ENCODE measurements at regions not wholly inside any gene's neighbourhood (a gene's known extent, or its start where the extent isn't known, plus 50 kb on each side); places are given as distances from the start of the nearest gene placed in this dataset.
A peak's percentile ranks its signal among the peaks of the same experiment; 100 is the strongest.

DNA sequence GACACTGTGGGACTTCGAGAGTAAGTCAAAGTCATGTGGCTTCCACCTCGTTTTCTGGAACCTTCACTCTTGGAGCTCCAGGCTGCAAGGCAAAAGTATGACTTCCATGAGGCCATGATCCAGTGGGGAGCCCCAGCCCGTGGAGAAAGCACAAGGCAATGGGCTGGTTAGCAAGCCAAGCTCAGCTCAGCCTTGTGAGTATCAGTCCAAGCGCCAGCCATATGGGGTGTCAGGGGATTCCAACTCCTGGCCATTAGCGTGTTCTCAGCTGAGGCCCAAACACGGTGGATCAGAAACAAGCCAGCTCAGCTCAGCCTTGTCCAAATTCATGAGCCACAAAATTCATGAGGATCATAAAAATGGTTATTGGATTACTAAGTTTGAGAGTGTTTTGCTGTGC lies 261.0 kb downstream of the RHOU start:
- no peak for DNase-seq
- 94% methylated on average over 6 of the region's 6 CpGs for WGBS

DNA sequence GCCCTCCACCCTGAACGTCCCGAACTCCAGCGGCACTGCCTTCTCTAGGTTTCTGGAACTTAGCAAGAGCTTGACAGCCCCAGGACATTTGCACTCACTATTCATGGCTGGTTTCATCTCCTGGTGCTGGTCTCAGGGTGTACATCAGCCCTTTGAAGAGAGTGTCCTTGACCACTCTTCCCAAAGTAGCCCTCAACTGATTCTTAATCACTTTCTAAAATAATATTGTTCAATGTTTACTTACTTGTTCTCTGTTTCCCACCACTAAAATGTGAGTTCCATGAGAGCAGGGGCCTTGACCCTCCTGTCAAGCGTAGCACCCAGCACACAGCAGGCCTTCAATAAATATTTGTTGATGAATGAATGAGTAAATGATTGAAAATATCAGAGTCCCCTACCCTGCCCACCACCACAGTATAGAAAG lies 262.5 kb downstream of the RHOU start:
- no peaks in the 10 kb centered on the region for H3K9me3 ChIP-seq (ENCODE audit: control insufficient read depth, low read length)
- DNase-seq, result no peak
- no peak overlapping the region for H3K18ac ChIP-seq (ENCODE audit: low read depth in 1 of 2, low read length in 2 of 2)
- no peak overlapping the region for H4K91ac ChIP-seq (ENCODE audit: low read length)
- no peak overlapping the region for H3K4ac ChIP-seq (ENCODE audit: low read depth in 1 of 2, low read length in 2 of 2)
- H3K9ac ChIP-seq (ENCODE audit: low read length), result no peak overlapping the region
- no peak overlapping the region for H3K14ac ChIP-seq (ENCODE audit: low read length in 2 of 2)
- no peak overlapping the region for H4K8ac ChIP-seq (ENCODE audit: low read length)
- H3K36me3 ChIP-seq (ENCODE audit: control insufficient read depth in 1 of 2, insufficient read depth in 2 of 2, low read depth in 1 of 2, low read length in 2 of 2), result no peaks in the 10 kb centered on the region
- H3K27ac ChIP-seq (ENCODE audit: low read length, poor library complexity, severe bottlenecking), result no peak overlapping the region
- no peaks in the 10 kb centered on the region for H3K4me1 ChIP-seq (ENCODE audit: control insufficient read depth, insufficient read depth, low read depth, low read length)
- H3K27me3 ChIP-seq (ENCODE audit: control insufficient read depth in 1 of 2, insufficient read depth in 1 of 2, low read length in 2 of 2), result no peaks in the 10 kb centered on the region
- H3K4me2 ChIP-seq (ENCODE audit: low read length, poor library complexity, severe bottlenecking), result no peak overlapping the region
- H2BK5ac ChIP-seq (ENCODE audit: low read depth, low read length, poor library complexity, severe bottlenecking), result no peak overlapping the region
- no peak overlapping the region for H3K23ac ChIP-seq (ENCODE audit: low read length in 2 of 2)
- no peak overlapping the region for H2BK120ac ChIP-seq (ENCODE audit: low read depth, low read length)
- H2AFZ ChIP-seq (ENCODE audit: low read depth, low read length), result no peak overlapping the region
- H2BK15ac ChIP-seq (ENCODE audit: low read depth, poor library complexity, severe bottlenecking), result no peak overlapping the region
- H2AK5ac ChIP-seq (ENCODE audit: low read length, severe bottlenecking), result no peak overlapping the region
- no peak overlapping the region for H2BK12ac ChIP-seq (ENCODE audit: low read length in 2 of 2)
- 99% methylated on average over 3 of the region's 4 CpGs for WGBS
- no peak overlapping the region for H3K4me3 ChIP-seq (ENCODE audit: insufficient read depth in 1 of 2, low read depth in 1 of 2, low read length in 2 of 2)
- H3K79me1 ChIP-seq (replicated peaks; ENCODE audit: low read length, poor library complexity, severe bottlenecking), result no peaks in the 10 kb centered on the region

More for the DNA sequence above, 261.0 kb downstream of the RHOU start:
- Histone ChIP-seq H4K91ac (ENCODE audit: low read length) (no peak overlapping the region), H3K9ac (ENCODE audit: low read length) (no peak overlapping the region), H3K4me1 (ENCODE audit: control insufficient read depth, insufficient read depth, low read depth, low read length) (no peaks in the 10 kb centered on the region), H3K4ac (ENCODE audit: low read depth in 1 of 2, low read length in 2 of 2) (no peak overlapping the region), H4K8ac (ENCODE audit: low read length) (no peak overlapping the region), H3K27ac (ENCODE audit: low read length, poor library complexity, severe bottlenecking) (no peak overlapping the region), H3K23ac (ENCODE audit: low read length in 2 of 2) (no peak overlapping the region), H2AK5ac (ENCODE audit: low read length, severe bottlenecking) (no peak overlapping the region), H2BK15ac (ENCODE audit: low read depth, poor library complexity, severe bottlenecking) (no peak overlapping the region), H3K14ac (ENCODE audit: low read length in 2 of 2) (peak overlapping the region in 1 of 2 experiments; percentile 70), H3K4me3 (ENCODE audit: insufficient read depth in 1 of 2, low read depth in 1 of 2, low read length in 2 of 2) (no peak overlapping the region), H3K79me1 (replicated peaks; ENCODE audit: low read length, poor library complexity, severe bottlenecking) (no peaks in the 10 kb centered on the region), H3K9me3 (ENCODE audit: control insufficient read depth, low read length) (no peaks in the 10 kb centered on the region), H3K27me3 (ENCODE audit: control insufficient read depth in 1 of 2, insufficient read depth in 1 of 2, low read length in 2 of 2) (peaks cover 0 to 5% of the 10 kb centered on the region in 2 experiments), H2BK12ac (ENCODE audit: low read length in 2 of 2) (peak overlapping the region in 1 of 2 experiments; percentile 66), H2AFZ (ENCODE audit: low read depth, low read length) (no peak overlapping the region), H3K18ac (ENCODE audit: low read depth in 1 of 2, low read length in 2 of 2) (peak overlapping the region in 1 of 2 experiments; percentile 43), H3K36me3 (ENCODE audit: control insufficient read depth in 1 of 2, insufficient read depth in 2 of 2, low read depth in 1 of 2, low read length in 2 of 2) (no peaks in the 10 kb centered on the region), H2BK5ac (ENCODE audit: low read depth, low read length, poor library complexity, severe bottlenecking) (no peak overlapping the region), H3K4me2 (ENCODE audit: low read length, poor library complexity, severe bottlenecking) (no peak overlapping the region), H2BK120ac (ENCODE audit: low read depth, low read length) (no peak overlapping the region)

DNA sequence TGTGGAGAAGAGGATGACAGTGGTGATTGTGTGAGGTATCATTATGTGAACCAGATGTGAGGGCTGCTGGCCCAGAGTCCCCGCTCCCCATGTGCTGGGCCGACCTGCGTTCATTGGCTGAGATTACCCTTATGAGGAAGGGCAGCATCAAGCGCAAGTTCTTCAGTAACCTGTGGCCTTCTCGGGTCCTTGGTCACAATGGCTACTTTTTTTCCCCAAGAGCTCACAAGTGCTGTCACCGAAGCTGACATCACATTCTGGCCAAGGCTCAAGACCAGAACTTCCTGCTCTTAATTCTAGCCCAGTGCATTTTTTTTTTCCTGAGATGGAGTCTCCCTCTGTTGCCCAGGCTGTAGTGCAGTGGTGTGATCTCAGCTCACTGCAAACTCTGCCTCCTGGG lies 262.9 kb downstream of the RHOU start:
- H3K18ac ChIP-seq (ENCODE audit: low read depth in 1 of 2, low read length in 2 of 2), result peak overlapping the region in 1 of 2 experiments; percentile 52
- H3K4me3 ChIP-seq (ENCODE audit: insufficient read depth in 1 of 2, low read depth in 1 of 2, low read length in 2 of 2), result no peak overlapping the region
- H3K14ac ChIP-seq (ENCODE audit: low read length in 2 of 2), result no peak overlapping the region
- H3K27ac ChIP-seq (ENCODE audit: low read length, poor library complexity, severe bottlenecking), result no peak overlapping the region
- H4K8ac ChIP-seq (ENCODE audit: low read length), result no peak overlapping the region
- no peak overlapping the region for H3K4me2 ChIP-seq (ENCODE audit: low read length, poor library complexity, severe bottlenecking)
- H3K4ac ChIP-seq (ENCODE audit: low read depth in 1 of 2, low read length in 2 of 2), result no peak overlapping the region
- H2BK120ac ChIP-seq (ENCODE audit: low read depth, low read length), result no peak overlapping the region
- no peaks in the 10 kb centered on the region for H3K27me3 ChIP-seq (ENCODE audit: control insufficient read depth in 1 of 2, insufficient read depth in 1 of 2, low read length in 2 of 2)
- no peak overlapping the region for H2BK12ac ChIP-seq (ENCODE audit: low read length in 2 of 2)
- H3K79me1 ChIP-seq (replicated peaks; ENCODE audit: low read length, poor library complexity, severe bottlenecking), result no peaks in the 10 kb centered on the region
- 91% methylated on average over 6 of the region's 6 CpGs for WGBS
- no peak overlapping the region for H3K23ac ChIP-seq (ENCODE audit: low read length in 2 of 2)
- no peaks in the 10 kb centered on the region for H3K36me3 ChIP-seq (ENCODE audit: control insufficient read depth in 1 of 2, insufficient read depth in 2 of 2, low read depth in 1 of 2, low read length in 2 of 2)
- H2AK5ac ChIP-seq (ENCODE audit: low read length, severe bottlenecking), result no peak overlapping the region
- DNase-seq, result no peak
- no peaks in the 10 kb centered on the region for H3K9me3 ChIP-seq (ENCODE audit: control insufficient read depth, low read length)
- H3K9ac ChIP-seq (ENCODE audit: low read length), result no peak overlapping the region
- H3K4me1 ChIP-seq (ENCODE audit: control insufficient read depth, insufficient read depth, low read depth, low read length), result no peaks in the 10 kb centered on the region
- H4K91ac ChIP-seq (ENCODE audit: low read length), result no peak overlapping the region
- H2BK15ac ChIP-seq (ENCODE audit: low read depth, poor library complexity, severe bottlenecking), result no peak overlapping the region
- no peak overlapping the region for H2BK5ac ChIP-seq (ENCODE audit: low read depth, low read length, poor library complexity, severe bottlenecking)
- H2AFZ ChIP-seq (ENCODE audit: low read depth, low read length), result no peak overlapping the region

DNA sequence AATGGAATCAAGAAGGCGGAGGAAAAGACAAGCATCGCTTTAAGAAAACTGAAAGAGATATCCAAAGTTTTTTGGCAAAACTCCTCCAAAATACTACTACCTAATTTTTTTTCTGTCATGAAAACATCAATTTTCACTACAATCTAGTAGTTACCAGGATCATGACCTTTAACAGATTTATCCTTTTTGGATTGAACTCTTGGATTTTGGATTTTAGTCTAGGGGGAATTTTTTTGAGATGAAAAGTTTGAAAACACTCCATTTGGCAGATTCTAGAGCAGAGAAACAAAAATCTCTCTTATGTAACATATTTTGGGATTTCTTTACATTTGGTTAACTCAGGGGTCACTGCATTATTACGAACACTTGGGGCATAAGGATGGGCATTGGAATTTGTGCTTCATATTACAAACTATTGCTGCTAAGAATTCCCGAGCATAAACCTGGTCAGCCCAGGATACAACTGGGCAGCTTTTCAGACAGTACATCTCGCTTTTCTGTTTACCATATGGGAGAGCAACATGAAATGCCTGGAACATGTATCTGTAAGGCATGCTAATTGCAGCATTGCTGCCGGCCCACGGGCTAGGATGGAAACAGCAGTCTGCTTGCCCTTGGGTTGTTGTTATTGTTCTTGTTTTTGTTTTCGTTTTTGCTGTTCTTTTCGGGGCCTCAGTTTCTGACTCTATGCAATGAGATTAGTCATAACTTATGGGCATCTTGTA lies 264.3 kb downstream of the RHOU start:
- 87% methylated on average over 8 of the region's 9 CpGs for WGBS
- Histone ChIP-seq H3K4me1 (ENCODE audit: control insufficient read depth, insufficient read depth, low read depth, low read length) (no peaks in the 10 kb centered on the region), H3K27ac (ENCODE audit: low read length, poor library complexity, severe bottlenecking) (no peak overlapping the region), H2BK15ac (ENCODE audit: low read depth, poor library complexity, severe bottlenecking) (no peak overlapping the region), H2BK12ac (ENCODE audit: low read length in 2 of 2) (no peak overlapping the region), H2BK5ac (ENCODE audit: low read depth, low read length, poor library complexity, severe bottlenecking) (no peak overlapping the region), H2AFZ (ENCODE audit: low read depth, low read length) (no peak overlapping the region), H3K4me3 (ENCODE audit: insufficient read depth in 1 of 2, low read depth in 1 of 2, low read length in 2 of 2) (no peak overlapping the region), H3K9me3 (ENCODE audit: control insufficient read depth, low read length) (no peaks in the 10 kb centered on the region), H2AK5ac (ENCODE audit: low read length, severe bottlenecking) (no peak overlapping the region), H3K14ac (ENCODE audit: low read length in 2 of 2) (no peak overlapping the region), H2BK120ac (ENCODE audit: low read depth, low read length) (no peak overlapping the region), H4K91ac (ENCODE audit: low read length) (no peak overlapping the region), H3K18ac (ENCODE audit: low read depth in 1 of 2, low read length in 2 of 2) (no peak overlapping the region), H3K79me1 (replicated peaks; ENCODE audit: low read length, poor library complexity, severe bottlenecking) (no peaks in the 10 kb centered on the region), H3K4ac (ENCODE audit: low read depth in 1 of 2, low read length in 2 of 2) (no peak overlapping the region), H3K23ac (ENCODE audit: low read length in 2 of 2) (no peak overlapping the region), H3K4me2 (ENCODE audit: low read length, poor library complexity, severe bottlenecking) (no peak overlapping the region), H3K9ac (ENCODE audit: low read length) (no peak overlapping the region), H3K36me3 (ENCODE audit: control insufficient read depth in 1 of 2, insufficient read depth in 2 of 2, low read depth in 1 of 2, low read length in 2 of 2) (no peaks in the 10 kb centered on the region), H4K8ac (ENCODE audit: low read length) (no peak overlapping the region), H3K27me3 (ENCODE audit: control insufficient read depth in 1 of 2, insufficient read depth in 1 of 2, low read length in 2 of 2) (no peaks in the 10 kb centered on the region)
- no peak for DNase-seq
